ENCODE measurements at regions not wholly inside any gene's neighbourhood (a gene's known extent, or its start where the extent isn't known, plus 50 kb on each side); places are given as distances from the start of the nearest gene placed in this dataset.

DNA sequence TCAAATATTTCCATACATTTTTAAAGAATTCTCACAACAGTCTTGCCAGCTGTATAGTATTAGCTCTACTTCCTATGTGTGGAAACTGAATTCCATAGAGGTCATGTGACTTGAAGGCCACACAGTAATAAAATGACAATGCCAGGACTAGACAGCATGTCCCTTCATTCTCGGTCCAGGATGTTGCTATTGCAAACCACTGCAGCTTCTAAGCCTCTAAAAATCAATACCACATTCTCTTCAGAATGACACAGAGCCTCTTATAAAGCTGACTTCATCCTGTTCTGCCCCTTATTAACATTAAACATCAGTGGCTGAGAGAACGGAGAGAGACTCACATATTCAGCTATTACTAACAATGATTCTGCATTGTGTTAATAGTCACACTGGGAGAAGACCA, 240.3 kb upstream of the PEX5L start:
- H3K27ac ChIP-seq: no peak overlapping the region
- POLR2A ChIA-PET: no interaction called here
- no peaks in the 10 kb centered on the region for H3K4me1 ChIP-seq
- FAIRE-seq (no peak), DNase-seq (ENCODE audit: low read depth in 1 of 2, low spot score in 1 of 2) (no peak), ATAC-seq (no peak)
- no peaks in the 10 kb centered on the region for H3K9me3 ChIP-seq
- no peak for TF ChIP-seq NPAS2 (CRISPR knock-in tag; IDR thresholded peaks at IDR 0.05; ENCODE audit: borderline replicate concordance)
- no peak for TF ChIP-seq JUN (IDR thresholded peaks at IDR 0.05)
- TF ChIP-seq MAZ (IDR thresholded peaks at IDR 0.05; ENCODE audit: borderline replicate concordance, low read depth, low read length): no peak
- TF ChIP-seq, protein P1, sequence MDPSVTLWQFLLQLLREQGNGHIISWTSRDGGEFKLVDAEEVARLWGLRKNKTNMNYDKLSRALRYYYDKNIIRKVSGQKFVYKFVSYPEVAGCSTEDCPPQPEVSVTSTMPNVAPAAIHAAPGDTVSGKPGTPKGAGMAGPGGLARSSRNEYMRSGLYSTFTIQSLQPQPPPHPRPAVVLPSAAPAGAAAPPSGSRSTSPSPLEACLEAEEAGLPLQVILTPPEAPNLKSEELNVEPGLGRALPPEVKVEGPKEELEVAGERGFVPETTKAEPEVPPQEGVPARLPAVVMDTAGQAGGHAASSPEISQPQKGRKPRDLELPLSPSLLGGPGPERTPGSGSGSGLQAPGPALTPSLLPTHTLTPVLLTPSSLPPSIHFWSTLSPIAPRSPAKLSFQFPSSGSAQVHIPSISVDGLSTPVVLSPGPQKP (IDR thresholded peaks at IDR 0.05; ENCODE audit: low read depth, low read length): no peak
- no peak for TF ChIP-seq NR3C1 (IDR thresholded peaks at IDR 0.05)
- TF ChIP-seq ZC3H11A (IDR thresholded peaks at IDR 0.05): no peak
- TF ChIP-seq RFX5 (IDR thresholded peaks at IDR 0.05): no peak
- no peak for TF ChIP-seq CBX2 (IDR thresholded peaks at IDR 0.05; ENCODE audit: borderline replicate concordance, low read depth)
- no peak for TF ChIP-seq RAD21 (conservative IDR thresholded peaks at IDR 0.05 in 1 of 2, IDR thresholded peaks at IDR 0.05 in 1 of 2)
- CTCF ChIA-PET: no interaction called here
- no peak overlapping the region for H3K4me3 ChIP-seq
- H3K4me2 ChIP-seq: no peak overlapping the region
- 26% methylated on average over 2 of the region's 2 CpGs for WGBS (ENCODE audit: missing lambda C conversion rate)

DNA sequence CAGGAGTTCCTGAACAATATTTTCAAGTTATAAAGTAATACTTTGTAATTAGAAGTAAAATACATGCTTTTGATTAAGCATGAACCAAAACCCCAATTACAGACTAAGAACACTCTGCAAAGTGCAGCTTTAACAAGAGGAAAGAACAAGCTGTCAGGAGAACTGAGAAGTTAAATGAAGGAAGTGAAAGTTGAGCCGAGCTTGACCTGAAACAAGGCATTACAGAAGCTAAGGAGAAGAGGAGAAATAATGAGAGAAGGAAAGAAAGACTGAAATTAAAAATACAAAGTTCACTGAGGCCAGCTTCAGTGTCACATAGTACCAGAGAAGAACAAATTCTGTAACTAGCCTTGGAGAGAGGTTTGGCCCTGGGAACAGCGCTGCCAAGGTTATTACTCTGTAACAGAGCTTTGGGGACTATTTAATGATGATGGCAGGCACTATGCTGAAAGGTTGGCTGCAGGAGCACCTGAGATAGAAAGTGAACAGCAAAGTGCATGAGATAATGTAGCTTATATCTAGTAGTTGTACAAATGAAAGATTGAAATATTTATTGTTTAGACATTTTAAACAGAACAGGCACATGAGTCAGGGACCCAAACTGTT, 241.9 kb upstream of the PEX5L start:
- WGBS (ENCODE audit: missing lambda C conversion rate): 7% methylated on average over 2 of the region's 2 CpGs
- Histone ChIP-seq H3K4me3 (no peak overlapping the region), H3K9me3 (no peaks in the 10 kb centered on the region), H3K27ac (no peak overlapping the region), H3K4me2 (no peak overlapping the region), H3K4me1 (no peaks in the 10 kb centered on the region)
- ChIA-PET POLR2A (no interaction called here), CTCF (no interaction called here)
- TF ChIP-seq POLR2A (IDR thresholded peaks at IDR 0.05; ENCODE audit: low read length): no peak
- no peak for TF ChIP-seq TP53 (CRISPR knock-in tag; IDR thresholded peaks at IDR 0.05)
- TF ChIP-seq CEBPB (IDR thresholded peaks at IDR 0.05): no peak
- no peak for TF ChIP-seq CHD4 (IDR thresholded peaks at IDR 0.05; ENCODE audit: borderline replicate concordance)
- TF ChIP-seq RARB (CRISPR knock-in tag; IDR thresholded peaks at IDR 0.05): no peak
- no peak for TF ChIP-seq RFX5 (IDR thresholded peaks at IDR 0.05)
- no peak for TF ChIP-seq FOXS1 (CRISPR knock-in tag; IDR thresholded peaks at IDR 0.05)
- TF ChIP-seq HOXB13 (CRISPR knock-in tag; IDR thresholded peaks at IDR 0.05; ENCODE audit: low read depth): no peak
- TF ChIP-seq, protein P2, sequence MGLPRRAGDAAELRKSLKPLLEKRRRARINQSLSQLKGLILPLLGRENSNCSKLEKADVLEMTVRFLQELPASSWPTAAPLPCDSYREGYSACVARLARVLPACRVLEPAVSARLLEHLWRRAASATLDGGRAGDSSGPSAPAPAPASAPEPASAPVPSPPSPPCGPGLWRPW (IDR thresholded peaks at IDR 0.05): no peak
- no peak for TF ChIP-seq KDM5A (IDR thresholded peaks at IDR 0.05)
- TF ChIP-seq BHLHE40 (IDR thresholded peaks at IDR 0.05; ENCODE audit: low read depth, low read length): no peak
- no peak for TF ChIP-seq FOSL2 (IDR thresholded peaks at IDR 0.05)
- TF ChIP-seq FOSL2 (CRISPR knock-in tag; IDR thresholded peaks at IDR 0.05): no peak
- TF ChIP-seq POLR2AphosphoS2 (conservative IDR thresholded peaks at IDR 0.05; ENCODE audit: low read length): no peak
- TF ChIP-seq CBX2 (IDR thresholded peaks at IDR 0.05; ENCODE audit: borderline replicate concordance, low read depth): no peak
- no peak for TF ChIP-seq SREBF2 (IDR thresholded peaks at IDR 0.05)
- TF ChIP-seq CHD2 (IDR thresholded peaks at IDR 0.05; ENCODE audit: low read length, partially characterized antibody): no peak
- TF ChIP-seq, protein P3, sequence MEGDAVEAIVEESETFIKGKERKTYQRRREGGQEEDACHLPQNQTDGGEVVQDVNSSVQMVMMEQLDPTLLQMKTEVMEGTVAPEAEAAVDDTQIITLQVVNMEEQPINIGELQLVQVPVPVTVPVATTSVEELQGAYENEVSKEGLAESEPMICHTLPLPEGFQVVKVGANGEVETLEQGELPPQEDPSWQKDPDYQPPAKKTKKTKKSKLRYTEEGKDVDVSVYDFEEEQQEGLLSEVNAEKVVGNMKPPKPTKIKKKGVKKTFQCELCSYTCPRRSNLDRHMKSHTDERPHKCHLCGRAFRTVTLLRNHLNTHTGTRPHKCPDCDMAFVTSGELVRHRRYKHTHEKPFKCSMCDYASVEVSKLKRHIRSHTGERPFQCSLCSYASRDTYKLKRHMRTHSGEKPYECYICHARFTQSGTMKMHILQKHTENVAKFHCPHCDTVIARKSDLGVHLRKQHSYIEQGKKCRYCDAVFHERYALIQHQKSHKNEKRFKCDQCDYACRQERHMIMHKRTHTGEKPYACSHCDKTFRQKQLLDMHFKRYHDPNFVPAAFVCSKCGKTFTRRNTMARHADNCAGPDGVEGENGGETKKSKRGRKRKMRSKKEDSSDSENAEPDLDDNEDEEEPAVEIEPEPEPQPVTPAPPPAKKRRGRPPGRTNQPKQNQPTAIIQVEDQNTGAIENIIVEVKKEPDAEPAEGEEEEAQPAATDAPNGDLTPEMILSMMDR (IDR thresholded peaks at IDR 0.05): no peak
- no peak for TF ChIP-seq FOSB (CRISPR knock-in tag; IDR thresholded peaks at IDR 0.05)
- ATAC-seq (no peak), FAIRE-seq (no peak), DNase-seq (ENCODE audit: low read depth in 1 of 2, low spot score in 1 of 2) (no peak)
